PC-9 (cell line): ENCODE measurements at regions not wholly inside any gene's neighbourhood (a gene's known extent, or its start where the extent isn't known, plus 50 kb on each side); places are given as distances from the start of the nearest gene placed in this dataset.

ENCODE experiments used
- CTCF ChIP-seq: fragments of 200-600 bp; sonication (generic); conservative IDR thresholded peaks from 2 replicates; pipeline ENCODE4 v1.6.1; 2017; ENCODE audit warnings: mixed run types, antibody characterized with exemption, mild to moderate bottlenecking, moderate library complexity
- EZH2 ChIP-seq: fragments of 200-600 bp; sonication (generic); IDR thresholded peaks from 2 replicates; pipeline ENCODE4 v1.8.0; 2017; ENCODE audit warnings: antibody characterized with exemption, low read depth

- TF ChIP-seq CTCF: no peak
- no peak for TF ChIP-seq EZH2
Measured at GRCh38 chr5:168039039-168039438, 252.4 kb upstream of the WWC1 start.
